Keratinocyte (primary cell): ENCODE measurements at regions not wholly inside any gene's neighbourhood (a gene's known extent, or its start where the extent isn't known, plus 50 kb on each side); places are given as distances from the start of the nearest gene placed in this dataset.

Experiments used
- DNase-seq: peaks from one replicate; pipeline ENCODE4 v3.0.0-alpha.2; 2011; ENCODE audit warnings: low read depth, missing footprints, low spot score
- FAIRE-seq: peaks from 2 replicates; lab custom pipeline; 2011; peaks lifted over from hg19 to GRCh38; lab: Jason Lieb, UNC
- H2AFZ ChIP-seq: 2 replicates; pipeline ENCODE4 v1.6.0; 2012; ENCODE audit warnings: low read length, control low read depth, inconsistent platforms; ENCODE audit not compliant: control insufficient read depth
- H3K27ac ChIP-seq: 2 replicates; pipeline ENCODE4 v1.5.1; 2011; ENCODE audit warnings: low read length; ENCODE audit not compliant: control insufficient read depth, insufficient read depth
- H3K27me3 ChIP-seq: 3 replicates; pipeline ENCODE4 v1.6.0; 2011; ENCODE audit warnings: low read length; ENCODE audit not compliant: control insufficient read depth, insufficient read depth; ENCODE audit errors: extremely low read depth
- H3K36me3 ChIP-seq, 2 experiments: 2 replicates in 1 of 2; 3 replicates in 1 of 2; pipeline ENCODE4 v1.5.1; 2011; ENCODE audit warnings: low read length in 2 of 2, mild to moderate bottlenecking in 1 of 2; ENCODE audit not compliant: control insufficient read depth in 2 of 2, insufficient read depth in 2 of 2; ENCODE audit errors: extremely low read depth in 1 of 2
- H3K4me1 ChIP-seq: 3 replicates; pipeline ENCODE4 v1.5.1; 2011; ENCODE audit warnings: low read length; ENCODE audit not compliant: control insufficient read depth, insufficient read depth; ENCODE audit errors: extremely low read depth
- H3K4me2 ChIP-seq: 3 replicates; pipeline ENCODE4 v1.6.0; 2011; ENCODE audit warnings: low read depth, low read length; ENCODE audit not compliant: control insufficient read depth, insufficient read depth; ENCODE audit errors: extremely low read depth
- H3K4me3 ChIP-seq, 3 experiments: fragments of 200-600 bp in 1 of 3; sonication (generic) in 1 of 3; 2 replicates in 2 of 3; 3 replicates in 1 of 3; pipeline ENCODE4 v1.5.1; 2011 to 2016; ENCODE audit warnings: low read length in 3 of 3, mild to moderate bottlenecking in 3 of 3, control low read depth in 2 of 3, inconsistent platforms in 1 of 3, low read depth in 1 of 3, mixed read lengths in 1 of 3, mixed run types in 1 of 3, moderate library complexity in 1 of 3; ENCODE audit not compliant: control insufficient read depth in 2 of 3, insufficient read depth in 2 of 3; ENCODE audit errors: extremely low read depth in 1 of 3
- H3K79me2 ChIP-seq: 2 replicates; pipeline ENCODE4 v1.6.0; 2012; ENCODE audit warnings: low read length; ENCODE audit not compliant: control insufficient read depth, insufficient read depth
- H3K9ac ChIP-seq: 3 replicates; pipeline ENCODE4 v1.6.0; 2011; ENCODE audit warnings: low read length; ENCODE audit not compliant: control insufficient read depth, insufficient read depth; ENCODE audit errors: extremely low read depth
- H3K9me1 ChIP-seq: 3 replicates; pipeline ENCODE4 v1.6.0; 2011; ENCODE audit warnings: low read length; ENCODE audit not compliant: control insufficient read depth, insufficient read depth; ENCODE audit errors: extremely low read depth
- H3K9me3 ChIP-seq: 2 replicates; pipeline ENCODE4 v1.5.1; 2012; ENCODE audit warnings: low read depth, low read length; ENCODE audit not compliant: control insufficient read depth
- H4K20me1 ChIP-seq: 3 replicates; pipeline ENCODE4 v1.6.0; 2011; ENCODE audit warnings: low read length; ENCODE audit not compliant: control insufficient read depth, insufficient read depth; ENCODE audit errors: extremely low read depth
- EZH2 ChIP-seq: IDR thresholded peaks from one replicate; pipeline ENCODE4 v1.6.1; 2012; ENCODE audit warnings: inconsistent platforms, mild to moderate bottlenecking, low read length, moderate library complexity
- dilution Hi-C: fragments of 300-500 bp; cut with MboI; formaldehyde crosslinking; loops from one replicate; pipeline ENCODE4 v1.7.0; 2020; ENCODE audit warnings: low sequenced_read_pairs; ENCODE audit not compliant: extremely low pct_ligation_motif_present
- TF ChIP-seq, protein P1 (sequence below), 3 experiments: IDR thresholded peaks in 1 of 3; conservative IDR thresholded peaks in 1 of 3; optimal IDR thresholded peaks in 1 of 3; 2 replicates in 2 of 3; 3 replicates in 1 of 3; pipeline versions ENCODE3 to v1.5.1; 2011; ENCODE audit warnings: low read length in 3 of 3, mild to moderate bottlenecking in 3 of 3, moderate library complexity in 2 of 3, control low read depth in 1 of 3, inconsistent platforms in 1 of 3; ENCODE audit not compliant: insufficient read depth in 2 of 3; ENCODE audit errors: extremely low read depth in 1 of 3

DNA sequence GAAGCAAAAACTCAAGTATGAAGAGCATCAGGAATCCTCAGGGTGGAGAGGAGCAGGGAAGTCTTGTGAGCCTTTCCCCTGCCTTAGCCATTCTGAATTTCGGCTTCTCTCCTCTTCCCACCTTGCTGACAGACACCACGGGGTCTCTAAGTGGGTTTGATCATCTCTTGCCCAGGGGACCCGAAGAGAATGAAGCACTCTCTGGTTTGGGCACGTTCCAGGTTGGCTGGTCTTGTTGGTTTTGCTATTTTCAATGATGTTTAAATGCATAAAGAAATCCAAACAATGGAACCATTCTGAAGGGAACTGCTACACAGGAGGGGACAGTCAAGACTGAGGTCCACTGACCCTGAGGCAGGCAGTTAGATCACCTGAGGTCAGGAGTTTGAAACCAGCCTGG is 131.7 kb downstream of the PXDC1 start:
- TF ChIP-seq EZH2, result no peak
- TF ChIP-seq, protein P1, sequence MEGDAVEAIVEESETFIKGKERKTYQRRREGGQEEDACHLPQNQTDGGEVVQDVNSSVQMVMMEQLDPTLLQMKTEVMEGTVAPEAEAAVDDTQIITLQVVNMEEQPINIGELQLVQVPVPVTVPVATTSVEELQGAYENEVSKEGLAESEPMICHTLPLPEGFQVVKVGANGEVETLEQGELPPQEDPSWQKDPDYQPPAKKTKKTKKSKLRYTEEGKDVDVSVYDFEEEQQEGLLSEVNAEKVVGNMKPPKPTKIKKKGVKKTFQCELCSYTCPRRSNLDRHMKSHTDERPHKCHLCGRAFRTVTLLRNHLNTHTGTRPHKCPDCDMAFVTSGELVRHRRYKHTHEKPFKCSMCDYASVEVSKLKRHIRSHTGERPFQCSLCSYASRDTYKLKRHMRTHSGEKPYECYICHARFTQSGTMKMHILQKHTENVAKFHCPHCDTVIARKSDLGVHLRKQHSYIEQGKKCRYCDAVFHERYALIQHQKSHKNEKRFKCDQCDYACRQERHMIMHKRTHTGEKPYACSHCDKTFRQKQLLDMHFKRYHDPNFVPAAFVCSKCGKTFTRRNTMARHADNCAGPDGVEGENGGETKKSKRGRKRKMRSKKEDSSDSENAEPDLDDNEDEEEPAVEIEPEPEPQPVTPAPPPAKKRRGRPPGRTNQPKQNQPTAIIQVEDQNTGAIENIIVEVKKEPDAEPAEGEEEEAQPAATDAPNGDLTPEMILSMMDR (optimal IDR thresholded peaks at IDR 0.05 in 1 of 3, IDR thresholded peaks at IDR 0.05 in 1 of 3, conservative IDR thresholded peaks at IDR 0.05 in 1 of 3; ENCODE audit: extremely low read depth in 1 of 3, insufficient read depth in 2 of 3, low read length in 3 of 3), result no peak
- Histone ChIP-seq H3K4me3 (no peak overlapping the region), H3K36me3 (no peaks in the 10 kb centered on the region), H3K27ac (no peak overlapping the region), H3K9me1 (no peaks in the 10 kb centered on the region), H3K4me2 (no peak overlapping the region), H4K20me1 (no peaks in the 10 kb centered on the region), H3K9me3 (no peaks in the 10 kb centered on the region), H3K4me1 (no peaks in the 10 kb centered on the region), H3K9ac (no peak overlapping the region), H3K27me3 (no peaks in the 10 kb centered on the region), H2AFZ (no peak overlapping the region), H3K79me2 (no peaks in the 10 kb centered on the region)
- FAIRE-seq, result no peak
- DNase-seq, result no peak
- dilution Hi-C loops, result no loop called here

DNA sequence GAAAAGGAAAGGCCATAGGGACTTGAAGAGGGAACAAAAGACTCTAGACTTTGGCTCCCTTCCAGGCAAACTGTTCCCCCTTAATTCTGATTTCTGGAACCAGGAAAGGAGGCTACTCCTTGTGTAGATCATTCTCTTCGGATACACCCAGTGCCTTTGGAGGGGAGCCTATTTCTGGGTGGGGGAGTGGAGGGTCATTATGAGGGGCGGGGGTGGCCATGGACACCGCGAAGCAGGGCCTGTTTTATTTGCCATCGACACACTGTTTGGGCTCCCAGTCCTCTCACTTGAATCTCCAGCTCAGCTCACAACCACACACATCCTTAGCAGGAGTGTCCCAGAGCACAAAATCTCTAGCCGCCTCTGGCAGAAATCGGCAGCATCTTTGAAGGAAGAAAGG is 132.3 kb downstream of the PXDC1 start:
- no peaks in the 10 kb centered on the region for H3K36me3 ChIP-seq
- no peak overlapping the region for H3K4me2 ChIP-seq
- H3K9me1 ChIP-seq, result no peaks in the 10 kb centered on the region
- TF ChIP-seq, protein P1 (optimal IDR thresholded peaks at IDR 0.05 in 1 of 3, IDR thresholded peaks at IDR 0.05 in 1 of 3, conservative IDR thresholded peaks at IDR 0.05 in 1 of 3; ENCODE audit: extremely low read depth in 1 of 3, insufficient read depth in 2 of 3, low read length in 3 of 3), result no peak
- TF ChIP-seq EZH2, result no peak
- no peak overlapping the region for H3K4me3 ChIP-seq
- dilution Hi-C loops, result no loop called here
- no peak overlapping the region for H2AFZ ChIP-seq
- no peaks in the 10 kb centered on the region for H3K4me1 ChIP-seq
- H3K79me2 ChIP-seq, result no peaks in the 10 kb centered on the region
- FAIRE-seq (no peak), DNase-seq (no peak)
- H3K27ac ChIP-seq, result no peak overlapping the region
- H4K20me1 ChIP-seq, result no peaks in the 10 kb centered on the region
- no peak overlapping the region for H3K9ac ChIP-seq
- no peaks in the 10 kb centered on the region for H3K27me3 ChIP-seq
- no peaks in the 10 kb centered on the region for H3K9me3 ChIP-seq
